GM20000 (cell line): ENCODE measurements at regions not wholly inside any gene's neighbourhood (a gene's known extent, or its start where the extent isn't known, plus 50 kb on each side); places are given as distances from the start of the nearest gene placed in this dataset.
"Not testable (repeated sequence)": the region's sequence is repeated elsewhere in the genome, so short reads cannot be mapped to it uniquely, and the experiment has no call there.

Experiments used
- DNase-seq: peaks from one replicate; pipeline ENCODE4 v3.0.0; 2012; ENCODE audit warnings: low spot score
- TF ChIP-seq, protein P1 (sequence below): IDR thresholded peaks from 2 replicates; pipeline ENCODE4 v1.5.1; 2012; ENCODE audit warnings: mild to moderate bottlenecking, control low read depth; ENCODE audit errors: extremely low read depth, missing control alignments

DNA sequence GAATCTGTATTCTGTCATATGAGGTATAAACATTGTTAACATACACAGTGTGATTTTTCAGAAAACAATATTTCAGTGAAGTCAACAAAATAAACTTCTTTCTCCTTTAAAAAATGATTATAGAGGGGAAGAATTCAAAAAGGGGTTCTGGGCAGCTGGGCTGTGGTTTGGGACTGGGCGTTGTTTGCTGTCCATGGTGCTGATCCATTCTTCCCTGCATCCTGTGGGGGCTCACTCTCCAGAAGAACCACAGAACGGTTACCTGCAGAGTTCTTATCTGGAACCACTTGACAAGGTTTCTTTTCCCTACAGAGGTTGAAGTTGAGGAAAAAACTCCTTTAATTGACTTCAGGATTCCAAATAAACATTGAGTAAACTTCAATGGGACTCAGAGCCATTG is 1091.0 kb downstream of the CDH8 start:
- no peak for DNase-seq
- TF ChIP-seq, protein P1, sequence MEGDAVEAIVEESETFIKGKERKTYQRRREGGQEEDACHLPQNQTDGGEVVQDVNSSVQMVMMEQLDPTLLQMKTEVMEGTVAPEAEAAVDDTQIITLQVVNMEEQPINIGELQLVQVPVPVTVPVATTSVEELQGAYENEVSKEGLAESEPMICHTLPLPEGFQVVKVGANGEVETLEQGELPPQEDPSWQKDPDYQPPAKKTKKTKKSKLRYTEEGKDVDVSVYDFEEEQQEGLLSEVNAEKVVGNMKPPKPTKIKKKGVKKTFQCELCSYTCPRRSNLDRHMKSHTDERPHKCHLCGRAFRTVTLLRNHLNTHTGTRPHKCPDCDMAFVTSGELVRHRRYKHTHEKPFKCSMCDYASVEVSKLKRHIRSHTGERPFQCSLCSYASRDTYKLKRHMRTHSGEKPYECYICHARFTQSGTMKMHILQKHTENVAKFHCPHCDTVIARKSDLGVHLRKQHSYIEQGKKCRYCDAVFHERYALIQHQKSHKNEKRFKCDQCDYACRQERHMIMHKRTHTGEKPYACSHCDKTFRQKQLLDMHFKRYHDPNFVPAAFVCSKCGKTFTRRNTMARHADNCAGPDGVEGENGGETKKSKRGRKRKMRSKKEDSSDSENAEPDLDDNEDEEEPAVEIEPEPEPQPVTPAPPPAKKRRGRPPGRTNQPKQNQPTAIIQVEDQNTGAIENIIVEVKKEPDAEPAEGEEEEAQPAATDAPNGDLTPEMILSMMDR, result no peak

DNA sequence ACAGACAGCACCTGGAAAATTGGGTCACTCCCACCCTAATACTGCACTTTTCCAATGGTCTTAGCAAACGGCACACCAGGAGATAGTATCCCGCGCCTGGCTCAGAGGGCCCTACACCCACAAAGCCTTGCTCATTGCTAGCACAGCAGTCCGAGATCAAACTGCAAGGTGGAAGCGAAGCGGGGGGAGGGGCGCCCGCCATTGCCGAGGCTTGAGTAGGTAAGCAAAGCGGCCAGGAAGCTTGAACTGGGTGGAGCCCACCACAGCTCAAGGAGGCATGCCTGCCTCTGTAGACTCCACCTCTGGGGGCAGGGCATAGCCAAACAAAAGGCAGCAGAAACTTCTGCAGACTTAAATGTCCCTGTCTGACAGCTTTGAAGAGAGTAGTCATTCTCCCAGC is 1100.0 kb downstream of the CDH8 start:
- DNase-seq, result not testable (repeated sequence)

DNA sequence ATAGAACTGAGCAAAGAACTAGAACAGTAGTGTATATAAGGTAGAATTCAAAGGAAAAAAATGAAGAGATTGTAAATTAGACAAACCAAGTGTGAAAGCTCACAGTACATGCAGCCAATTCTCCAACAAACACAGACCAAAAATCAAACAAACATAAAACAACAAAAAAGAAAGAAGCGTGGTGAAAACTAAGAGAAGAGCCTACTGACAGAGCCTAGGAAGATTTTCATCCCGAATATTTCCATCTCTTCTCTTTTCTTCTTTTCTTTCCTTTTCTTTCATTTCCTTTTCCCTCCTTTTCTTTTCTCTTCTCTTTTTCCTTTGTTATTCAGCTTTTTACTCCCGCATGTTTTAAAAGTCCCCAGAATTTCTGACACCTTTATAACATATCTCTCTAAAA is 1103.6 kb downstream of the CDH8 start:
- TF ChIP-seq, protein P1, result no peak
- DNase-seq, result no peak

DNA sequence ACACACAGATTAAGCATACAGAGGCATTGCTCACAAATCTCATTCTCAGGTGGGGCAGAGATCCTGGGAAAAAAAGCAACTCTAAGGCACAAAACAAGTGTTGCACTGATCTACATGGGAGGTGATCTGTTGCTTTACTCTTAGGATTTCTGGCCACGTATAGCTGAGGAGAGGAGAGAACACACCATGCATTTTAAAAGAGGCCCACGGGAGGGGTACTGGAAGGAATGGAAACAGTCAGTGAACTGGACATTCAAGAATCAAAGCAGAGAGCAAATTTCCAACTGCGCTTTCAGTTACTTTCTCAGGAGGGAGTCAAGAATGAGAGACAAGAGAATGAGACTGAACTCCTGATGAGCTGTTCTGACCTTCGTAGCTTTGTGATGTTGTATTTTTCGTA is 1105.9 kb downstream of the CDH8 start:
- DNase-seq, result no peak
- TF ChIP-seq, protein P1, result no peak

DNA sequence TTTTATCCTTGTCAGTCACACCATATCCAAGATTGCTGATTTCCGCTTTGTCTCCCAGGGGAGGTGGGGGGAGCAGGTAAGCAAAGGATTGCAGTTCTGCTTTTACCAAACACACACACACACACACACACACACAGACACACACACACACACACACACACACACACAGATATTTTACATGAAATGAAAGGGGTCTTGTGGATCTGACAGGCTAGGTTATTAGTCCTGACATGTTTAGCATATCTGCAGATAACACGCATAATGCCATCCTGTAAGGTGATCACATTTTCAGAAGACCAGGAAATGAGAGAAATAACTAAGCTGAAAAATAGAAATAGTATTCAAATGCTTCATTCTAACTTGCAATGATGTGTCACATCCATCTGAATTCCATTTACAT is 1113.3 kb downstream of the CDH8 start:
- TF ChIP-seq, protein P1, result no peak
- no peak for DNase-seq

DNA sequence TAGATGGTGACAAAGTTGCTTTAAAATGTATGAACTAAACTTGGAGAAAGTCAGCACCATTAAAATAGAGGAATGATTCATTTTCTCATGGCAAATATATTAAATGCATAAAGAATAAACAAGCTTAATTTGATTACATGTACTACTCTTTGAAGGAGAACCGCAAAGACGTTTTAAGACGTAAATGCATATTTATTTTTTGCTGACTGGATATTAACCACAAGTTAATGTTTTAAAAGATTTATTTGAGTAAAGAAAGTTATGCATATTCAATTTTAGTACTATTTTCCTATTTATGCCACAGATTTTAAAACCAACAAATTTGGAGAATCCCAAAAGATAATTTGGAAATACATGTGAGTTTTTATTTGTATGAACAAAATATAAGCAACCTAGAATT is 1121.9 kb downstream of the CDH8 start:
- DNase-seq, result no peak
- TF ChIP-seq, protein P1, result no peak

DNA sequence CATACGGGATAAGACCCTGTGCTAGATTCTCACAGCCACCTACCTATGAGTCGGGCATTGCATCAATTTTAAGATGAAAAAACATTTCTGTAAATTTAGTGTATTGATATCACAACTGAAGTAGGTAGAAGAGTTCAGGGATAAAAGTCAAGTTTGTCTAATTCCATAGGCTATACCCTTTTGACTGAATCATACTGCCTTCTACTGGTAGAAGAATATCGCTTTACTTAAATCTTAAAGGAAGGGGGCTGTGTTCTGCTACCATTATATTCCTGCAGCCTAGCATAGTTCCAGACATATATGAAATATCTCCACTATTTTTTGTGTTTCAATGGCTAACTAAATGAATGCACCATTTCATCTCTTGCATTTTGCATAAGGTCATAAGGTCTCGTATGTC is 1128.6 kb downstream of the CDH8 start:
- no peak for DNase-seq
- TF ChIP-seq, protein P1, result no peak

DNA sequence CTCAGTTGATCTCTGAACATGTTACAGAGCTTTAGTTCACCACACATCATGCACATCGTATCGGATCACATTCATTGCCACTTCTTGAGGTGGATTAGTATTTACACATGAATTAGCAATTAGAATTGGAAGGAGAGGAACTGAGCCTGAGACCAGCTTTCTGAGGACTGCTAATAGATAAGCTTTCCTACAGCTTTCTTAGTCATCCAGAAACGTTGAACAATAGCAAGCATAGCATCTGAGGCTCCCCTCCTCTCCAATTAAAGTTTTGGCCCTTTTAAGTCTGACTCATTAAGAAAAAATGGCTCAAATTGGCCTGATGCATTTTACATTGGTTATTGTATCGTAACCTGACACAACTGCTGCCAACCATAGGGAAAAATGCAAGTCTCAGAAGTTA is 1130.4 kb downstream of the CDH8 start:
- DNase-seq, result no peak
- TF ChIP-seq, protein P1, result no peak
